Kidney tubule cell (primary cell): ENCODE measurements at regions not wholly inside any gene's neighbourhood (a gene's known extent, or its start where the extent isn't known, plus 50 kb on each side); places are given as distances from the start of the nearest gene placed in this dataset.

Experiments used
- DNase-seq: peaks from one replicate; pipeline ENCODE4 v3.0.0-alpha.2; 2018; ENCODE audit warnings: low spot score

DNA sequence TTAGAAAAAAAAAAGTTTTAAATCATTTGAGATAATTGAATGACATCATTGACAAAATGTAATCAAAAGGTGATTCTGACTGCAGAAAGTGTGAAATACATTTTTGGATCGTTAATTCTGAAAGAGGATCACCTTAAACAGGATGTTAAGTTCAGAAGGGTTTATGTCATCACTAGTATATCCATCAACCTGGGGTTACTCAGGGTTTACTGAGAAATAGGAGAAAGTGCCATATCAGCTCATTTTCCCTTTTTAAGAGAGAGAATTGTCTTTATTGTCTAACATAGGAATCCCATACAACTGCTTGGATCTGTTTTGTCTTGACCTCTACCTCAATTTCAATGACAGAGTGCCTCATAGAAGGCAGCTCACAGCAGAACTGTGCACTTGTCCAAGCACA is 466.1 kb upstream of the LINC00305 start:
- no peak for DNase-seq

DNA sequence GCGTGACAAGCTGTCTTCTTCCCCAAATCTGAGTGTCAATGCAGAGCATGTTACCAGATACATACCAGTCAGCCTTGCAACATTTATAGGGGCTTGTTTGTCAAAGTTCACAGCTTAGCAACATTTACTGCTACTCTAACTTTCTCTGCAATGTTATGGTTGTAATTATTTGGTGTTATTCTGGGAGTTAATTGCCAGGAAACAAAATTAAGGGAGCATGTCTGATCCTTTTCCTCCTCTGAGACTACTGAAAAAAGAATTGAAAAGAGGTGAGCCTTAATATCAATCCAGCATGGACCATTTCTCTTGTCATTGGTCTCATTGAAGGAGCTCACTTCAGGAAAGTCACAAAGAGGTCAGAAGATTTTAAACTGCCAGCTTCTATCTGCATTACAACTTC is 465.6 kb upstream of the LINC00305 start:
- DNase-seq: no peak

DNA sequence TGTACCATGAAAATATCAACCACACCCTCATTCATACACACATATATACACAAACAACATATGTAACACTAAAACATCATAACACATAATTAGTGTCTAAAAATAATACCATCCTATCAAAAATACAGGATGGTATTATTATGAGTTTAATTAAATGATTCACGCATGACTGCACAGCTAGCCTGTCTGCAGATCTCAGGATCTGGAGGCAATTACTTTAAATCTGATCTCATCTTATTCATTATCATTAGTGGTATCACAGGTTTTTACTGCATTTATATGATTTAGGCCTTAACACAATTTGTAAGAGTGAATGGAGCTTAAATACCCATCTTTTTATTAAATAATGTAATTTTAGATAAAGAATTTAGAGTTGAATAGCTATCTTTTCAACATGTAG is 443.4 kb upstream of the LINC00305 start:
- no peak for DNase-seq

DNA sequence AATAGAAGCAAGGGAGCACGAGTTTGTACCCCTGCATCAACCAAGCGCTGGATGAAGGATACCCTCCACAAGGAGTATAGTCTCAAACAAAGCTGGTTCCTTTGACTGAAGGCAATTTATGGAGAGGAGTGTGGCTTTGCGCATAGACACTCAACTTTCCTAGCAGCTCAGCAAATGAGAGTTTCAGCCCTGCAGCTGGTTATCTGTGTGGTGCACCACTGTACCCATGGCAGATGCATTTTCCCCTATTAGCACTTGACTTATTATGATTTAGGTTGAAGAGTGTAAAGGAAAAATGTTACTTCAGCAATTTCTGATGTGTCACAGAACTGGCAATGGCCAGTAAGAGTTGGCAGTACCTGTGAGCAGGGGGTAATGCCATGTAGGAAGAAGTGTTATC is 440.1 kb upstream of the LINC00305 start:
- no peak for DNase-seq

DNA sequence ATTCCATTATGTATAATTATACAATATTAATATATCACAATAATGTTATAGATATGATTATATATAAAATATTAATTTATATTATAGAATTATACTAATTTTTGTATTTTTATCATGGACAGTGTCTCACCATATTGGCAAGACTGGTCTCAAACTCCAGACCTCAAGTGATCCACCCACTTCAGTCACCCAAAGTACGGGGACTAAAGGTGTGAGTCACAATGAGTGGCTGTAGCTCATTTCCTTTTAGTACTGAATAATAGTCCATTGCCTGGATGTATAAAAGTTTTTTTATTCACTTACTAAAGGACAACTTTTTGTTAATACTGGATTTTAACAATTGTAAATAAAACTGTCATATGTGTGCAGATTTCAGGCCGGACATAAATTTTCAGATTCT is 417.6 kb upstream of the LINC00305 start:
- DNase-seq: peak; percentile 3

DNA sequence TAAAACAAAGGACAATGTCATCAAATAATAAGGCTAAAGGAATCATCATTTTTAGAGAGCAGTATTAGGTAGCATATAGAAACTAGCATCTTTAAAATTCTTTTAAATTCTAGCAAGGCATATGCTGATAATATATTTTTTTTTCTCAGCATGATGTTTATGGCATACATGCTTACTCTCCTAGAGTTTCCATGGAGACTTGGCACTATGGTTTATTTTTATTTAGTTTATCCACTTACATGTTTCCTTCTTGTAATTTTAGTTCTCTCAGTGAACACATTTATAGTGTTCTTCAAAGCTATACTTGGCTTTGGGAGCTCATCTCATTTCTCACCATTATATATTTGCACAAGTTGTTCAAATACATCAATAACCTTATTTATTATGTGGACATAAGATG is 413.8 kb upstream of the LINC00305 start:
- no peak for DNase-seq

DNA sequence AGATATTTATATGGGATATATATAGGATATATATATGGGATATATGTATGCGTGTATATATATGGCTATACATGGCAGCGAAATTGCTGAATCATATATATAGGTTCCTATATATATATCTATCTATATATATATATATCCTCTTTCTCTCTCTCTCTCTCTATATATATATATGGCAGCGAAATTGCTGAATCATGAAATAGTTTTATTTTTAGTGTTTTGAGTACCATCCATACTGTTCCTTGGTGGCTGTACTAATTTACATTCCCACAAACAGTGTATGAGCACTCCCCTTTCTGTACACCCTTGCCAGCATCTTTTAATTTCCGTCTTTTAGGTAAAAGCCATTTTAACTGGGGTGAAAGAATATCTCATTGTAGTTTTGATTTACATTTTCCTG is 397.6 kb upstream of the LINC00305 start:
- no peak for DNase-seq

DNA sequence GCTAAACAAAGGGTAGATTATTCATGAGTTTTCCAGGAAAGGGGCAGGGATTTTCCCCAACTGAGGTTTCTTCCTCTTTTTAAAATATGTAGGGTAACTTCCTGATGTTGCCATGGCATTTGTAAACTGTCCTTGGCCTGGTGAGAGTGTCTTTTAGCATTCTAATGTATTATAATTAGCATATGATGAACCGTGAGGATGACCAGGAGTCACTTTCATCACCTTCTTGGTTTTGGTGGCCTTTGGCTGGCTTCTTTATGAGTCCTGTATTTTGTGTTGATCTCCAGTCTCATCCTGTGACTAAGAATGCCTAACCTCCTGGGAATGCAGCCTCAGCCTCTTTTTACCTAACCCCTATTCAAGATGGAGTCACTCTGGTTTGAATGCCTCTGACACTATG is 391.0 kb upstream of the LINC00305 start:
- peak; percentile 14 for DNase-seq

DNA sequence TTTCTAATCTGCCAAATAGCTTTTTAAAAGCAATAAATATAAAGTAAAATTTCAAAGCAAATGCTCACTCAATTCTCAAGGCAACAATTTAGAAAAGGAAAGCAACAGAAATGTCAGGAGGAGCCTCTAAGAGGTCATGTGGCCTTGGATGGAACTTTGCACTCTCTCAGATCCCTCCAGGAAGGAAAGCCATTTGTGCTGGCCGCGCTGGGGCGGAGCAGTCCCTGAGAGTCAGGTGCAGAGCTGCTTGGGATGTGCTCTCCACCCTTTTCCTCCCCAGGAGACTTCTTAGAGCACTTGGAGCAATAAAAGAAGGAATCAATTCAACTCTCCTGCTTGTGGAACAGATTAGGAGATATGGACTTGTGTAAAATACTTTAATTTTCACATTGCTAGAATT is 379.8 kb upstream of the LINC00305 start:
- DNase-seq: no peak

DNA sequence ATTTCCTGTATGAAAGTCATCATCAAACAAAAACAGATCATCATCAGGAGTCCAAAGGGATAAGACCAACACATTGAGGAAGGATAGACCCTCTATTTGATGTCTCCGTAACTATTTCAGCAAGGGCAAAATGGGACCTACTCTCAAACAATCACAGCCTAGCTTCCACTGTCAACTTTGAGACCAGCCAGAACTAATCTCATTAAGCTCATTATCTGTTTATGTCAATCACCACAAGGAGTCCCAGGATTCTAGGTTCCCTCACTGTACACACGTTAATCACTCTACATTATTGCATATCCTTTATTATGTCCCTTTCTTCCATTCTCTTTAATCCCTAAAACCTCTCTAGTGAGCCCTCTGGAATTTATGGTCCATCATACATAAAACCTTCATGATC is 370.3 kb upstream of the LINC00305 start:
- no peak for DNase-seq

DNA sequence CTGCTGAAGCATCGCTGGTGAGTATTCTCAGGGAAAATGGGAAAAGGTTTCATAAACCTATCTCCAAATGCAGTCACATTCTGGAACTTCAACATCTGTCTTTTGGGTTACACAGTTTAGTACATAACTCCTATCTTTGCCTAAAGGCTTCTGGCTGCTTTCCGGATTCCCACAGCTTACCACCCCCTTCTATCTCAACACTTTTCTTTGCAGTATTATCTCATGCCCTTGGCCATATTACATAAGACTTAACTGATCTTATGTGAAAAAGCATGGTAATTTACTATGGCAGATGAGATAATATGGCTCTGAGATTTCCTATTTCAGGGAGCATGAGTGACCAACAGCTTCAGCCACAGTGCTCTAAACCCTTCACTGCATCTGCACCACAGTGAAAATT is 369.3 kb upstream of the LINC00305 start:
- DNase-seq: no peak

DNA sequence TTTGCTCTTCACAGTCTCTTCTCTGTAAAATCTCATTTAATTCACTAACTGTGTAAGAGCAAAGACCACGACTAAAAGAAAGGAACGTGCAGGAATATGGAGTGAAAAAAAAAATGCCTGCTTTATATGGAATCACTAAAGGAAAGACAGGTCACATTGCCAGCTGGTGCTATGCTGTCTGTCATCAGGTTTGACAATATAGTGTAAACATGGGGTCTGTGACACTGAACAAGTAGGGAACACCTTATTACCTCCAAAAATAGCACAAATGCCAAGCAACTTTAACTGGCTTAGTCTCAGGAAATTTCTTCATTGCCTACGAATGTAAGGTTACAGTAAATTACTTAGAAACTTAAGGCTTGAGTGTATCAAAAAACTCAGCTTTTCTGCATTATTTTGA is 364.5 kb upstream of the LINC00305 start:
- no peak for DNase-seq

DNA sequence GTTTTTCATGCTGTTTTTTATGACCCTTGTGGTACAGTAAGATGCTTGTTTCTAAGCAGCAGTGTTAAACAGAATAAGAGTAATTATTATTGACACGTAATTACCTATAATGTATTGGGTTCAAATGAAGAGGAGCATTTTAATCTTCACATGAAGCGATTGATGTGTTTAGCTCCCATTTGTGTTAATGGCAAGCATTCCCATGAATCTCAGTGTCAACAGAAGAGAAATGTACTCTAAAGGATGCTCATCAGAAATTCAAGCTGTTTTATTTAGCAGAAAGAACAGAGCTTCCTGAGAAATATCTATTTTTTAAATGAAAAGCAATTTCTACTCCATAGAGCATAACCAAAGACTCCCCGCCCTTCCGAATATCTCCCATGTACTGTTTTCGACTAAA is 341.3 kb upstream of the LINC00305 start:
- DNase-seq: no peak

DNA sequence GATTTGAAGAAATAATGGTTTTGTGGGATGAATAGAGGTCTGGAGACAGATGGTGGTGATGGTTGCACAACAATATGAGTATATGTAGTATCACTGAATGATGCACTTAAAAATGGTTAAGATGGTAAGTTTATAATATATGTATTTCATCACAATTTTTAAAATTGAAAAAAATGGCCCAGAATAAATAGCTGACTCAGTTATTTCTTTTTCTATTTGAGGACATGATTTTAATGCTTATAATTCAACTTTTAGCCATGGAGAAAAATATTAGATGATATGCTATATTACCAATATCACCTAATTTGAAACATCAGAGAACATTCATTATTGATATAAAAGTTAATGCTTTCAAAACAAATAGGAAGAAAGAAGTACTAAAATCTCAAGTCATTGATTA is 339.8 kb upstream of the LINC00305 start:
- no peak for DNase-seq

DNA sequence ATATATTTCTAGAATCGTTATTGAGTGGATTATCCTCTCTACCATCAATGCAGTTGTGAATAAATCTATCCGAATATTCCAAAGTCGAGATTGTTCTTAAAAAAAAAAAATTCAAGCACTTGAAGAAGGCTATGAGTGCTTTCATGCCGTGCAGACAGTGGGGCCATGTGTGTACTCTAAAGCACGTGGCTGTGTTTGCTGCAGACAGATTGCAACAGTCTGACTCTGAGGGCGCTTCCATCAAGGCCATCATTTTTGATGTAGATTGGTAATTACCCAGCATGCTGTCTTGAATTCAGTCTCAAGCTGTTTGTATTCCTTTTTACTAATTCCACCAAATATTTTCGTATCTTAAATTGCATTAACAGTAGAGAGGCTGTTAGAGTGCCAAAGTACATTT is 325.9 kb upstream of the LINC00305 start:
- no peak for DNase-seq

DNA sequence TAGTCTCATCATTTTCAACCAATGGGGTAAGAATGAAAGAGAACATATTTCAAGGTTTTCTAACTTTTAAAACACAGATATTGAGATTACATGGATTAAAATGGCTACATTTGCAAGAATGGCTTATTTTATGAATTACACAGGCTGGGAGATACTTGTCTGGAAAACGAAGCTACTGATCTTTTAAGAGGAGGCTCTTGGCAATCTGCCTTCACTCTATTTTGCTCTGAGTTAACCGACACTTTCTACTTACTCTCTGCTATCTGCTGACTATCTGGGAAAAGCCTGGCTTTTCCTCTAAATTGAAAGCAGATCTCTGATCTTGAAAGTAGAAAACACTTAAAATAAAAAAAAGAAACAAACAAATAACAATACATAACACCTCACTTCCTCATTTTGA is 325.4 kb upstream of the LINC00305 start:
- DNase-seq: no peak

DNA sequence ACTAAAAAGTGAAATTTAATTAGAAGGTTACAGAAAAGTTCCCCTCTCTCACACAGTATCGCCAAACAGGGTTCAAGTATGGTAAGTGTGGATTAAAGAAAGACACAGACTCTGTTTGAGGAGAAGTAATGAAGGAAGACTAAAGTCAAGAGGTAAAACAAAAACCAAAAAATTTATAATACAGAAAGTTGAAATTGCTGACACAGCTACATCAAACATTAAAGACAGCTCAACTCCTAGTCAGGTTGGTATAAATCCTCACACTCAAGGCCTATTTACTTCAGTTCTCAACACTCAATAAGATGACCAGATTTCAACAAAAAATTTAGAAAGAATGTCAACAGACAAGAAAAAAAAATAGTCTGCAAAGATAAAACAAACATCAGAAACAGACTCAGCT is 300.5 kb upstream of the LINC00305 start:
- no peak for DNase-seq

DNA sequence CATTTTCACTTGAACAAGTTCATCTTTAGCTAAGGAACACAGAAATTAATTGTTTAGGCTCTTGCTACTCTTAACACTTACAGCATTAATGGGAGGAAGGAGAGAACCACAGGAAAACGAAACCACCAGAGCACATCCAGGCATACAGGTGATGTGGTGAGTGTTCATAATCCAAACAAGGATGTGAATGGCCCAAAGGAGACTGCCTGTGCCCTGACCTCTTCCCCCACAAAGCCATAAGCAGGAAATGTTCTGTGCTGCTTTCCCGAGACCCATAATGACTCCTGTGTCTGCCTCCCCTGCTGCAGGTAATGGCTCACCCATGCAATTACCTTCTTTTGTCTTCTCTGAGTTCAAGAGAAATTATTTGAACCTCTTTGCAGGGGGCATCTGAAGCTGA is 295.9 kb upstream of the LINC00305 start:
- peak; percentile 66 for DNase-seq

DNA sequence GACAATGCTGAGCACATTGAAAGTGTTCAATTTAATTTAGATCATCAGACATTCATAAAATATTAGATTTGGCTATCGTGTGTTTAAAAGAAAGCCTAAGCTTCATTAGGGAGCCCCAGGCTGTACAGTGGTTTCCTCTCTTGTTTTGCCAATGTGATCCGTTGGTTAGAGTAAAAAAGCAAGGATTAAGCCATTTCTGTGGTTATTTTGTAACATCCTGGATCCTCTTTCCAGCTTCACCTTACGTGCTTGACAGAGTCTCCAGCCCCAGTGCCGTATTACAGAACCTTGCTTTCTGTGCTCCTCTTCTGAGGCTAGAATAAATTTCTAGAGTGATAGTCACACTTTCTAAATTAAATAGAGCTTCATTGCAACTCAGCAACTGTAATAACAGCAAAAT is 289.3 kb upstream of the LINC00305 start:
- DNase-seq: no peak

DNA sequence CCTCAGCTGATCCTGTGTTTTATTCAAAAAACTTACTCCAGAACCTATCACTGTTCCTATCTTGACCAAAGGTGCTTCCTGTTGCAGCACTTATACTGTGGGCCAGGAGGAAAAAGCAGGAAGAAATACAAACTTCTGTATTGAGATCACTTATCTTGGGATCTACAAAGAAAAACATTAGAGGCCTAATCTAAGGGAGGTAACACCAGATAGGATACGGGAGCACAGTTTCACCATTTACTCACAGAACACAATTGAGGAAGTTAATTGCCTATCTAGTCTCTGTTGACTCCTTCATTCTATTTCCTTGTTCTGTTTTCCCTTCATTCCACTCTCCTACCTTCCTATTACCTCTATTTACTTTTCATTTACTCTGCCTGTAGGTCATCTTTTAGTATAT is 287.2 kb upstream of the LINC00305 start:
- DNase-seq: no peak

DNA sequence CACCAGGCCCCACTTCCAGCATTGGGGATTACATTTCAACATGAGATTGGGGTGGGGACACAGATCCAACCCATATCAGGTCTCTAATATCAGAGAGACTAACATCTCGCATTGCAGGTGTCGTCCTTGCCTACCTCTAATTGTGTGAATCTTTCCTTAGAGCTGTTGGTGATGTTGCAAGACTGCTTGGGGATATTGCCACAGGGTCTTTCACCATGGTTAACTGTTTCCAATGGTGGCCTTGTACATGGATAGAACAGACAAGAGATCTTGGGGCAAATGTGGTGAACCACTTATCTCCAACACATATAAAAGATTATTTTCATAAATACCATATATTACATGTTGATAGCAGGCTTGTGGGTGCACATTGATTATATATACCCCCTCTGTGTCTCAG is 270.3 kb upstream of the LINC00305 start:
- no peak for DNase-seq

DNA sequence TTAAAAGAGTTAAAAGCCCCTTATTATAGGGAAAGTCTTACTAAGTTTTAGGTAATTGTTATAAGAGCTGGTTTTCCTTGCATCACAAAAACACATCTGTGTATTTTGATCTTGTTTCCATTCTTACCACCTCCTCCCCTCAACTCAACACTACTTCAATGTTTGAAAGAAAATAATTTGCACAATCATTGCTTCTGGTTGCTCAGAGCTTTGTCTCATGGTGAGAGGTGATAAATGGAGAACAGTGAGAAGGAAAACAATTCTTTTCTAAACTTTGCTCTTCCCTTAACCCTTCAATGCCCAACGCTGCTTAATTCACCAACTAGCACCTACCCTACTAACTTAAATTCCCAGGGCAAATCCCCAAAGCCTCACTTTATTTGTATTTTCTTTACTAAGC is 268.1 kb upstream of the LINC00305 start:
- DNase-seq: no peak

DNA sequence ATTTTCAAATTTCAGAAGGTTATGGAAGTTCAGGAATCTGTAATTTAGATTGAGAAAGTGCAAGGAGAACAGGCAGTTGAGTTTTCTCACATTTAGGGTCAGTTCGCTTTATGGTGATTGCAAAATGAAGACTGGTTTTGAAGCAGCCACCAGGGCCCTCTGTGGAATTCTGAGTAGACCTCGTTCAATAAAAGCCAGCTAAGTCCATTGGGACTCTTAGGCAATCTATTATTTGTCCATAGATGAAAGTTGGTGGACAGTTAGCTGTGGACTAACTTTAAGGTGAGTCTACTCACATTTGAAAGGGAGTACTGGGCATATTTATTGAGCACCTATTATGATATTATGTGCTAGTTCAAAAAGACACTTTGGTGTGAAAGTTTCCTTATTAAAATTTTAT is 266.3 kb upstream of the LINC00305 start:
- DNase-seq: no peak

DNA sequence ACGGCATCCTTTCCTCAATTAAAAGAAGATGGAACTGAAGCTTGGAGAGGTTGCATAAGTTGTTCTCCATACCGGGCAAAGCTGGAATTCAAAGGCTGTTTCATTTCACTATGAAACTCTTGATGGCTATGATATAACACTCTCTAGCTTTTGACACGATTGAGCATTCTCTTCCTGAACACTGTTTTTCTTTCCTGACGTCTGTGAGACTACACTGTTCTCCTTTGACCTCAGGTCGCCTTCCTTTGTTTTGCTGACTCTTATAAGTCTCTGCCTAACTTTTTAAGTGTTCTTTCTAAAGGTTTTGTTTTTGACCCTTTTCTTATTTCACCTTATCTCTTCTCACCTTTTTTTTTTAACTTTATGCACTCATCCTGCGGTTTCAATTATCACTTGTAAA is 261.8 kb upstream of the LINC00305 start:
- no peak for DNase-seq

DNA sequence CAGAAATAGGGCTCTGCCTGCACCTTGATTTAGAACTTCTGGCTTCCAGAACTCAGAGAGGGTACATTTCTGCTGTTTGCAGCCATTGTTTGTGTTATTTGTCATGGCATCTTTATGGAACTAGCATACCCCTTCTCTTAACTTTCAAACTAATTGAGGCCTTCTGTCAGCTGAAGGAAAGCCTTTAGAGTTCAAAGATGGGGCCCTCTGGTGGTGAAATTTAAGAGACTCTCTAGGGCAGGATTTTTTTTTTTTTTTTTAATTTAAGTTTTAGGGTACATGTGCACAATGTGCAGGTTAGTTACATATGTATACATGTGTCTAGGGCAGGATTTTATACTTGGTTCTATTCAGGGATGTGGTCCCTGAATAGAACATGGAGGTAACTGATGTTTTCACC is 260.6 kb upstream of the LINC00305 start:
- peak; percentile 25 for DNase-seq
